Activated CD8-positive, alpha-beta memory T cell treated with anti-CD3 and anti-CD28 coated beads for 4 hours (primary cell): ENCODE measurements at regions not wholly inside any gene's neighbourhood (a gene's known extent, or its start where the extent isn't known, plus 50 kb on each side); places are given as distances from the start of the nearest gene placed in this dataset.
"Not testable (repeated sequence)": the region's sequence is repeated elsewhere in the genome, so short reads cannot be mapped to it uniquely, and the experiment has no call there.

Experiments
- DNase-seq, 2 donors: peaks; one replicate each; pipeline ENCODE4 v3.0.0-alpha.2; 2020; ENCODE audit warnings: low read depth in 2 of 2

DNA sequence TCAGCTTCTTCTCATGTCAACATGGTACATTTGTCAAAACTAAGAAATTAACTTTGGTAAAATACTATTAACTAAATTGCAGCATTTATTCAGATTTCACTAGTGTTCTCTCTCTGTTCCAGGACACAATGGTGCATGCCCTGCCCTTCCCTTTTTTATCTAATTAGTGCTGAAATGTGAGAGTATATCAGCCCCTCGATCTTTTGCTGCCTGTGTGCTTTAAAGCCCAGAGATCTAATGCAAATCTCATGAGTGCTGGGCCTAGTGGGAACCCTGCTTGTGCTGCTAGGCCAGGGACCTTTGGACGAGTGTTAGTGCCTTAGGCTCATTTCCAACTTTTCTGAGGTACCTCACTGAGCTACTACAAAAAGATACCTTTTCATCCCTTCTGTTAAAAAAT is 221.1 kb upstream of the EDNRB start:
- DNase-seq = no peak

DNA sequence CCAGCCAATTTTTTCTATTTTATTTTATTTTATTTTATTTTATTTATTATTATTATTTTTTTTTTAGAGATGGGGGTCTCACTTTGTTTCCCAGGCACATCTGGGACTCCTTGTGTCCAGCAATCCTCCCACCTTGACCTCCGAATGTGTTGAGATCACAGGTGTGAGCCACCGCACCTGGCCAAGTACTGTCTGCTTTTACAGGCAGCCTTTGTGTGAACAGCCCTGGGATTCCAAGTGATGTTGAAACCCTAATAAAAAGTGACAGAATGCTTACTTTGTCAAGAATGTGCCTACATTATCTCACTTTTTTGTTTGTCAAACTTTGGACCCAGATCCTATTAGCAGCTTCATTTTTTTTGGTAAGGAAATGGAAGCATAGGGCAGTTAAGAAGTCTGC is 220.1 kb upstream of the EDNRB start:
- no peak for DNase-seq

DNA sequence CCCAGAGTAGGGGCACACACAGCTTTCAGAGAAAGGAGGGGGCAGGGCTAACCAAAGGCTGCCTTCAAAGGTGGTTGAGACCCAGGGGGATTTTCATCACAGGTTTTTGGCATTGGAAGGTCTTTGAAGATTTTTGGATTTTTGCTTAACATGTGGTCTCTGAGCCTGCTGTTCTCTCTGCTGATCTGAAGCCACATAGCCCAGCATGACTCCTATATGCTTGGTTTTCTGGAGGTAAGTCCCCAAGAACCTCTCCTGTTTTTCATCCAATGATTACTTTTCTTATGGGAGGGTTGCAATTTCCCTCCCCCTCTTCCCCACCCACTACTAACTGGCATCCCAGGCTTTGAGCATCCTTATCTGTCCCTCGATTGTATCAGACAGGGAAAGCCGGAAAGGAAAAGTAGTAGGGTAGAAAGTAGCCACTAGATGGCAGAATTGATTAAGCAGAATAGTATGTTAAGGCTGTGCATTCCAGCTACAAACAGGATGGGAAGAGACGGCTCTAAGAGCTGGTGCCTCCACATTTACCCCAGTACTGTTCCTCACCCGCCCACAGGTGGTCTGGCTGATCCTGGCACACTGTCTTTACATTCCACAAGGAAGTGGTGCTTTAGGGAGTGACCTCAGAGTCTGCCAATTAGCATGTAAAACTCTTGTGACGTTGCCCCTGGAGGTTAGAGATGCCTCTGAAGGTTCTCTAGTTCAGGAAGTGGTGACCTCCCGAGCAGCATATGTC is 218.9 kb upstream of the EDNRB start:
- DNase-seq = no peak

DNA sequence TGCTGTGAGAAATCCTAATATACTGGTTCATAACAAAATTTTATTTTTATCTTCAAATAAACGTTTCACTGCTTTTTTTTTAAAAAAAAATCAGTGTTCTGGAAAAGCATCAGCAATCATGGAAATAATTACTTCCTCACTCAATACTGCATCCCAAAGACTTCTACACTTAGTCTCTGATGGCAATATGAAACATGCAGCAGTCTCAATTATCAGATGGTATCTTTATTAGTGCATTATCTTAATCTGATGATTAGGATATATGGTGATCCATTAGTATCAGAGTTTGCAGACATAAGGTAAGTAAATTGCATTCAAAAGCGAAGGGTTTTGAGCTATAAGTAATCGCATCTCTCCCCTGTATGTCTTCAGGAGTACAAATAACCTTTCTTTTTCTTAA is 218.3 kb upstream of the EDNRB start:
- DNase-seq = no peak

DNA sequence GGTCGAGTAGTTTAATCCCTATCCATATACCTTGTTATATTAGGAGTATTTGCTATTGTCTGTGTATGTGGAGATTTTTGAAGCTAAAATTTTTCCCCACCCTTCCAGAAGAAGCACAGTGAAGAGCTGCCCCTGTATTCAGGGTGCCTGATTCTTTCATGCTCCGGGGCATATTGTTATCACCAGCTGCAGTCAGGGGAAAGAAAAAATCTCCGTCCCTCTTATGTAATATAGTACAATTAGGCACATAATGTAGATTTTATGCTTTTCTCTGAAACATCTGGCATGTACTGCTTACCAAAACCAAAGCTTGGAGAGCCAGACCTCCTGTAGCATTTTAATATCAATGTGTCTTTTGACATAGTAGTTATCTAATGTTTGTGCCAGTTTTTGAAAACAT is 214.9 kb upstream of the EDNRB start:
- DNase-seq = no peak

DNA sequence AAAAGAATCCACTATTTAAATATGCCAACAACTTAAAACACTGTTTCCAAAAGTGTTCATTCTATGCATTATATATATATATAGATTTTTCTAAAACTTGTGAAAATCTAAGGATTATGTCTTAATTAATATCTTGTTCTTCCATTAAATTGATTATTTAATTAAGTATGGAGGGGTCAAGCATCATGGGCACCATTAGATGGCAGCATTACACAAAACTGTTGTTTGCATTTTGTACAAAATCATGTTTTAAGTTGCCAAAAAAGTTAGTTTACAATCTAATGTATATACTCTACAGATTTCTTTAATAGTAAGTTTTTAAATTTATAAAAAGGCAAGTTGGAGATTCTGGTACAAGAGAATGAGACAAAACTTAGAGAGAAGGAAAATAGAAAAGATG is 213.2 kb upstream of the EDNRB start:
- no peak for DNase-seq

DNA sequence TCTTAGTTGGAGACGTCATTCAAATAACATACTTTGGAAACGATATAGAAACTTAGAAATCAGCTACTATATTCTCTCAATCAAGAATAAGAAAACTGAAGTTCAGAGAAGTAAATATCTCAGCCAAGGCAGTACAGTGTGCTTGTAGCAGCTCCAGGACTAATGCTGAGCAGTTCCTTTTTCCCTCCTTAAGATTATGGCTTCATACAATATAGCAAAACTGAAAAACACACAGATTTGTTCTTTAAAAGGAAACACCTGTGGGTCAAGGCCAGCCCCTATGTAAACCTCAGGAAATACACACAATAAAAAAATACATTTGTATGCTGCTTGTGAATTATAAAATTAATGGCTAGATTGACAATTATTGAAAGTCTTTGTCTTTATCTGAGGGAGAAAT is 212.7 kb upstream of the EDNRB start:
- DNase-seq = no peak

DNA sequence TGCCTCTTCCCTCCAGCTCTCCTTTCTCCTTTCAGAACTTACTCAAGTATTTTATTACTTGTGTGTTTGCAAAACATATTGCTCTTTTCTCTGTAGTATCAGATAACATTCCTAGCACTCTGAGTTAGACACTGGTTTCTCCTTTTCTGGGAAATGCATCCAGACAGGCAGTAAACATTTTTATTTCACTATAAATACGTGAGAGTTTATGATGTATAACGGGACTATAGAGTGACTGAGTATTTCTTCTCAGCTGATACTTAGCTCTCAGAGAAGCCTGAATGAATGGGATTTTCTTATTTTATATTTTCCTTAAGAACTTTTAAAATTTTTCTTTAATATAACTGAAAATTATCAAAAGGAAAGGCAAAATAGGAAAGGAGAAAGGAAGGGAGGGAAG is 211.2 kb upstream of the EDNRB start:
- no peak for DNase-seq

DNA sequence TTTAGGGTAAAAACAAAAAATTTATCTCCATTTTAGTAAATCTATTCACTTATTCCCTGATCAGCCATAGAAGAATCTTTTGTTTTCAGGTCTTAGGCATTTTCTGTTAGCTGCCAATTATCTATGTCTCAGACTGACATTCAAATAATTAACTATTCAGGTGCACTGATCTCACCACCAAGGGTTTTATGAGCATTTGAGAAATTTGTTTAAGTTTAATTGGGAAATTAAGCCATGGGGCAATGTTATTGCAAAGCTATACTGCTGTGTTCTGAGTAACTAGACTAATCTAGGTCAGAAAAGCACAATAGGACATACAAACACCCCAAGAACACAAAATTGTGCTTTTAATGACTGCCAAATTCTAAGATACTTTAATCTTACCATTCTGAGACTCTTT is 210.7 kb upstream of the EDNRB start:
- DNase-seq = no peak

DNA sequence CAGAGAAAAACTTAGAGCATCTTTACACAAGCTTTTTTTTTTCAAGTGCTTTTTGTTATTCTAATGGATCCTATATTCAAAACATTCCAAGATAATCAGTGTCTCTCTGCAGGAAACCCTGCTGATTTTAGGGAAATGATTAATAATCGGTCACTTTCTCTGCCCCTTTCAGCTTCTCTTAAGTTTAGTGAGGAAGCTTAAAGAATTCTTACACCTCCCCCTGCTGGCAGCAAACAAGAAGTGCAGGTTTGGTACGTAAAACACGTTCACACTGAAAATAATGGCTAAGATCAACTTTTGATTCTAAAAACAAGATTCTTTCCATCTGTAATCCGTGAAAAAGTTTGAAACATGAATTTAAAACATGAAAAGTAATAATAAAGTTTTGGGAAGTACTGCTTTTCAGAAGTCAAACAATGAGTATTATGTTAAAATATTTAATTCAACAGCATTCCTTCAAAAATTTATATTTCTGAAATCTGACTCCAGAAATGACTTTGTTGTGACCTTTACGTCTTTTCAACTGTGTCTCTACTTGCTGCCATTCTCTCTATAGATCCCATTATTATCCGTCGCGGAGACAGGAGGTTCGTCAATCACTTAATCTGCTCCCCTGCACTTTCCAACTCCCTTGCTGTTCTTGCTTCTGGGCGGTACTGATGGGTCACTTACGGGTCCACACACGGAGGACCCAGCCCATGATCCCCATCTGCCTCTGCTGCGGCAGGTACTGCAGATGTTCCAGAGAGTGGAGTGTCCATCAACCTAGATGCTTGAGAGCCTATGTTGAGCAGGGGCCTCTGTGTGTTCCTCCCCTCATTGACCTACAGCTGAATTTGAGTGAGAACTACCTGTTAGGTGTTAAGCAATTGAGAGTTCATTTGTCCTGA is 203.1 kb upstream of the EDNRB start:
- no peak for DNase-seq

DNA sequence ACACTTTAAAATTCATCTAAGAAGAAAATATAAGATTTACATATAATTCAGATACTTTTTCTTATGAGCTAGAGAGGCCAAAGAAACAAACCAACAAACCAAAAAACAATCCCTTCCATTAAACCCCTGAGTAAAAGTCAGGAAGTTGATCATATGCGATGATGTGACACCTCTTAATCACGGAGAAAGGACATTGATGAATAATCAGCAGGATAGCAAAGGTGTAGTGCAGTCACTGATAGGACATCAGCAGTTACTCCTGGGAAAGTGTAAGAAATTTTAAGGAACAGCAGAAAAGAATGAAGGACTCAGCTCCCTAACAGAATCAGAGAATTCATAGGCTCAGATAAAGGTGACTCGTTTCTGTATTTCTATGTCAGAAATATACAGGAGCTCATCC is 202.4 kb upstream of the EDNRB start:
- no peak for DNase-seq

DNA sequence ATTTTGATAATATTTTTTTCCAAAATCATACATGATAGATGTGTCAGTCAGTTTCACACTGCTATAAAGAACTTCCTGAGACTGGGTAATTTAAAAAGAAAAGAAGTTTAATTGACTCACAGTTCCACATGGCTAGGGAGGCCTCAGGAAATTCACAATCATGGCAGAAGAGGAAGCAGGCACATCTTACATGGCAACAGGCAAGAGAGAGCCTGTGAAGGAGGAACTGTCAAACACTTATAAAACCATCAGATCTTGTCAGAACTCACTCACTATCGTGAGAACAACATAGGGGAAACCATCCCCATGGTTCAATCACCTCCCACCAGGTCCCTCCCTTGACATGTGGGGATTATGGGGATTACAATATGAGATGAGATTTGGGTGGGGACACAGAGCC is 201.5 kb upstream of the EDNRB start:
- DNase-seq = not testable (repeated sequence)

DNA sequence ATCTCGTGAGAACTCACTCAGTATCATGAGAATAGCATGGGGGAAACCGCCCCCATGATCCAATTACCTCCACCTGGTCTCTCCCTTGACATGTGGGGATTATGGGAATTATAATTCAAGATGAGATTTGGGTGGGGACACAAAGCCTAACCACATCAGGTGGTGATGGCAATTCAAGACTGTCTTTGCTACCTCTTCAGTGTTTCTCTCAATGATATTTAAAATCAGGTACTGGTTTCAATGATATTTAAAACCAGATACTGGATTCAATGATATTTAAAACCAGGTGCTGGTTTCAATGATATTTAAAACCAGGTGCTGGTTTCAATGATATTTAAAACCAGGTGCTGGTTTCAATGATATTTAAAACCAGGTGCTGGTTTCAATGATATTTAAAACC is 198.4 kb upstream of the EDNRB start:
- not testable (repeated sequence) for DNase-seq

DNA sequence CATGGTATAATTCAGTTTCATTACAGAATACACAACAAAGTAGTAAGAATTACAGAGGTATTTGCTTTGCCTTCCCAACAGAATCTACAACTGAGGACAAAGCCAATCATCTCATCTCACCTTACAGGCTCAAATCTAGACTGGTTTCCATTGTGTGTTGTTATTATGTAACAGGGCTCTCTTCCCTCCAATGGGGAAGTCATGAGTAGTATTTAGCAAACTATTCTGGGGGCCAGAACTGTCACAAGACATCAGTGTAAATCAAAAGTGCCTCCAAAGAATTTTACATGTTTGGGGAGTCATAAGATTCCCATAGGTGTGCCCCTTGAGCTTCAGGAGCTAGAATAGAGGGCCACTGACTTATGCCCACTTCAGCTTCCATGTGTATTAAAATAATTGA is 187.0 kb upstream of the EDNRB start:
- DNase-seq = no peak

DNA sequence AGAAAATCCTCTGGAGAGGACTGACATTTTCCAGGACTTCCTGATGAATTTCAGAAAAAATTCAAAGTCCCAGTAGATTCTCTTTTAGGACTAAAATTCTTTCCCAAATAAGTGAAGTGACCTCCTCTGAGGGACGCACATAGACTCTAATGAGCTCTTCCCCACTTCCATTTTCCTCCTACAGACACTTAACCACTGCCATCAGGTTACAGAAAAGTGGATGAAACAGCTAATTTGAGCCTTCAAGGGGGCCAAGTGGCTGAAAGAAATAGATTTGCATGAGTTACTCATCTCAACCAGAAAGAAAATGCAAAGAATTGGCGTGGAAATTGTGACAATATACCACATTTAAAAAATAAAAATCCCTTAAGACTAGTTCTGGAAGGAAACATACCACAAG is 185.3 kb upstream of the EDNRB start:
- DNase-seq = no peak

DNA sequence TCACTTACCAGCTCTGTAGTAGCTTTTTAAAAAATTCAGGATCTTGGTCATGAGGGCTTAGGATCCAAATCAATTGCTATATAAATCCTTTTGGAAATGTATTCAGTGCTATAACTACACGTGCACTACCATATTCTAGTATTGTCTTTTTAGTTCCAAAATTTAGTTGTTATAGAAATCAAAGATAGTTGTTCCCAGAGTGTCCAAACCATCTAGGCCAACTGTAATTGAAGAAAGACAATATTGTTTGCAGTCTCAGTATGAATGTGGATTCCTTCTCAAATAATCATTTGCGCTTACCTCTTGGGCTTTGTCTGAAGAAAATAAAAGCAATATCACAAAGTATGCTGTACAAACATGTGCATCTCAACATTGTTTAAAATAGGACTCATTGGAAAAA is 184.1 kb upstream of the EDNRB start:
- DNase-seq = no peak

DNA sequence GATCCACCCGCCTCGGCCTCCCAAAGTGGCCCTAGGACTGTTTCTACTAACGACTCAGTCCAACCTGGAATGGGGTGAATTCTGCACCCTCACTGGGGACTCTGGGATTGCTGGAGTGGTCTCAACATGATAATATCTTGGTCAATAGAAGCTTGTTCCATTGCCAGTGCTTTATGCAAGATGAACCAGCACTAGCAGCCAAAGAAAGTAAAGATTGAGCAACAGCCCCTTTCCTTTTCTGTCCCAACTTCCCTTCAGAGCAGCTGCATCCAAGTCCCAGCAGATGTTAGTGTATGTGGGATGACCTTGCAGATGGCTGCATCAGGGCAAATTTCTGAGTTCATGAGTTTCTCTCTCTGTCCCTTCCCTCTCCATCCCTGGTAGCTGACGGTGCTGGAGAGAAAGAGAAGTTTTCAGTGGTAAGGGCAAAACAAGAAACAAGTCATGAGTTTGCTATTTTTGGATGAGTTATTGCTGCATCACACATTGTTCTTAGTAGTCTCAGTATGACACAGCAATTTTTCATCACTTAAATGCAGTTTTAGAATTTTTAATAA is 183.6 kb upstream of the EDNRB start:
- DNase-seq = no peak

DNA sequence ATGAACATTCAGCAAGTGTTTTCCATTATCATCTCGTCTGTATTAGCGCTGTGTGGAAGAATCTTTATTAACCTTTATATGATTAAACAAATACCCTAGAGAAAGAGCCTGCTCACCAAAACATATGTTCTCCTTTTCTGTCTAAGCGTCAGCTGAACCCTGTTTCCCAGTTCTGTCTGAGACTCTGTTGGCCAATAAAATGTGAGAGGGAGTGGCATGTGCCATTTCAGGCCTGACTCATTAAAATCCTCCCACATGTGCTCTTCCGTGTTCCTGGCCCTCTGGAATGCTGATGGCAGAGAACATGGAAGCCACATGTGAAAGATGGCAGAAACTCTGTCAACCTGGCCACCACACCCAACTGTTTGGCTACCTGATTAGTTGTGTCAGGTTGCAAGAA is 181.9 kb upstream of the EDNRB start:
- DNase-seq = no peak

DNA sequence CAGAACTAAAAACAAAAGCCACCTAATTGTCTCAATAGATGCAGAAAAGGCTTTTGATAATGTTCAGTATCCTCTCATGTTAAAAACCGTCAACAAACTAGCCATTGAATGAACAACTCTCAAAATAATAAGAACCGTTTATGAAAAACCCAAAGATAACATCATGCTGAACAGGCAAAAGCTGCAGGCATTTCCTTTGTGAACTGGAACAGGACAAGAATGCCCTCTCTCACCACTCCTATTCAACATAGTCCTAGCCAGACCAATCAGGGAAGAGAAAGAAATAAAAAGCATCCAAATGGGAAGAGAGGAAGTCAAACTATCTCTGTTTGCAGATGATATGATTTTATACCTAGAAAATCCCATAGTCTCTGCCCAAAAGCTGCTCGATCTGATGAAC is 179.6 kb upstream of the EDNRB start:
- DNase-seq = no peak

DNA sequence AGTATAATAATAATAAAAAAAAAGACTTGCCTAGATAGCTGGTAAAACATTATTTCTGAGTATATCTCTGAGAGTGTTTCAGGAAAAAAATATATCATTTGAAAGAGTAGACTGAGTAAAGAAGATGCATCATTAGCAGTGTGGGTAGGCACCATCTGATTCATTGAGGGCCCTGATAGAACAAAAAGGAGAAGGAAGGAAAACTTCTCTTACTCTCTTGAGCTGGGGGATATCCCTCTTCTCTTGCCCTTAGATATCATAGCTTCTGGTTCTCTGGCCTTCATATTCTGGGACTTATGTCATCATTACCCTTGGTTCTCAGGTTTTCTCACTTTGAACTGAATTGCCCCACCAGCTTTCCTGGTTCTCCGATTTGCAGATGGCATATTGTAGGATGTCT is 177.6 kb upstream of the EDNRB start:
- no peak for DNase-seq

DNA sequence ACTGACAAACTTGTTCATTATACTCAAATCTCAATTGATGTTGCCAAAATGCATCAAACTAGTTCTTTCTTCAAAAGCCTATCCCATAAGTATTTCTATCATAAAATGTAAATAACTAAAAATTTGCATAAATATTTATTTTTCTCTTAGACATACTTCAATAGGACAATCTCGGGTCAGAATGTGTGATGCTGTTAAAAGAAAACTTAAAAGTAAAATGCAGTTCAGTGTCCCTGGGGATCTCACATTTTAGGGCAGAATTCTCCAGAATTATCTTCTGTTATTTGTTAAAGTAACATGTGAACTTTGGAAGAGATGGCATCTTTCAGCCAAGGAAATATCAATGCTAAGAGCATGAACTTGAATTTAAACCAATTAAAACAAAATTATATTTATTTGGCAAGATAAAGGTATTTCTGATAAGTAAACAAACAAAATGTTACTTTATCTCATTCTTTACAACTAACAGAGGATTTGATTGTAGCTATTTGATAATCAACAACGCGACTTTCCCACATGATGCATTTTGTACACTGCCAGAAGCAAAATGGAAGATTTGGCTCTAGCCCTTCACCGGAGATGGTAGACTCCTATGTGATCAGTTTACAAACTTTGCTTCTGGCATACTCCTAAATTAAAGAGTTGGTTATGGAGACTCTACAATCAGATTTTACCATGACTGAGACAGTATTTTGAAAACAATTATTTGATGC is 169.5 kb upstream of the EDNRB start:
- no peak for DNase-seq

DNA sequence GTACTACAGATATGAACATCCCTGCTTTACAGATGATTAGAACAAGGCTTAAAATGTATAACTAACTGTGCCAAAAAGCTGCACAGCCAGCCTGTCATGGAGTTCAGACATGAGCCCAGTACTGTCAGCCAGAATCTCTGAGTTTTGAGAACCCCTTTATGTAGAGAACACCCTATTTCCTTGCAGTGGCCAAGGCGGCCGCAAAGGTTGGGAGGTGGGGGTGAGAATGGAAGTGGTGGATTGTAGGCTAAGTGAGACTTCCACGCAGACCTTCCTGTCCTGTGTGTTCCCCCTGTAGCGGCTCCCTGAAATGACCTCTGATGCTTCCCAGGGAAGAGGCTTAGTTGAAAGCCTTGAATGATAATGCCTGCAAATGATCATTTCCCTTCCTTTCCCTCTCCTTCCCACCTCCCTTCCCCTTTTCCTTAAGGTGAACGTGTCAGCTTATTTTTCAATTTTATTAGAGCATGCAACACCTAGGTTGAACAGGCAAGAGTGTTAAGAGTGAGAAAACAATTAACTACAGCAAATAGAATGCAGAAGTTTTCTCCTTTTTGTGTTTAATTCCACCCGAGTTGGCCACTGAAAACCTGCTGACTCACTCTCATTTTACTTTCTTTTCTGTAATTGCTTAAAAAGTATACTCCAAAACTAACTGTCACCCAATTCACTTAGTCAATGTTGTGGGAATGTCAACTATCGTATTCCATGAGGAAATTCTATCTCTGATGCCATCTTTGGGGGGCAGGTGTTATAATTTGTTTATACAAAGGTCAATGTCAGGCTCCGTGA is 167.0 kb upstream of the EDNRB start:
- DNase-seq = no peak
